Fibroblast of lung (primary cell): ENCODE measurements at regions not wholly inside any gene's neighbourhood (a gene's known extent, or its start where the extent isn't known, plus 50 kb on each side); places are given as distances from the start of the nearest gene placed in this dataset.
"Not testable (repeated sequence)": the region's sequence is repeated elsewhere in the genome, so short reads cannot be mapped to it uniquely, and the experiment has no call there.

Experiments used
- DNase-seq, 2 donors: peaks; one replicate each; pipeline versions ENCODE4 v3.0.0 to v3.0.0-alpha.2; 2010; ENCODE audit warnings: low read depth in 2 of 2
- H2AFZ ChIP-seq: 2 replicates; pipeline ENCODE4 v1.5.1; 2012; ENCODE audit warnings: low read length, control low read depth, inconsistent platforms
- H3K27ac ChIP-seq: 2 replicates; pipeline ENCODE4 v1.5.1; 2011; ENCODE audit warnings: low read length, control low read depth; ENCODE audit not compliant: insufficient read depth
- H3K27me3 ChIP-seq: 2 replicates; pipeline ENCODE4 v1.5.1; 2011; ENCODE audit warnings: mild to moderate bottlenecking, low read length; ENCODE audit not compliant: control insufficient read depth, insufficient read depth
- H3K36me3 ChIP-seq: 2 replicates; pipeline ENCODE4 v1.5.1; 2011; ENCODE audit warnings: low read length; ENCODE audit not compliant: control insufficient read depth, insufficient read depth
- H3K4me1 ChIP-seq: 2 replicates; pipeline ENCODE4 v1.5.1; 2011; ENCODE audit warnings: low read length; ENCODE audit not compliant: control insufficient read depth, insufficient read depth; ENCODE audit errors: extremely low read depth
- H3K4me2 ChIP-seq: 2 replicates; pipeline ENCODE4 v1.5.1; 2011; ENCODE audit warnings: low read length, control low read depth; ENCODE audit not compliant: insufficient read depth; ENCODE audit errors: extremely low read depth
- H3K4me3 ChIP-seq, 4 experiments: fragments of 200-600 bp in 1 of 4; sonication (generic) in 1 of 4; replicated peaks in 1 of 4; 2 replicates each; pipeline ENCODE4 v1.5.1; 2011 to 2016; ENCODE audit warnings: low read length in 4 of 4, low read depth in 3 of 4, mild to moderate bottlenecking in 3 of 4, control low read depth in 2 of 4, inconsistent platforms in 1 of 4, mixed read lengths in 1 of 4; ENCODE audit not compliant: insufficient read depth in 1 of 4; ENCODE audit errors: control extremely low read depth in 1 of 4
- H3K79me2 ChIP-seq: 2 replicates; pipeline ENCODE4 v1.5.1; 2012; ENCODE audit warnings: mild to moderate bottlenecking, low read length, inconsistent platforms; ENCODE audit not compliant: control insufficient read depth, insufficient read depth
- H3K9ac ChIP-seq: 2 replicates; pipeline ENCODE4 v1.5.1; 2011; ENCODE audit warnings: mild to moderate bottlenecking, low read length, control low read depth; ENCODE audit not compliant: insufficient read depth
- H3K9me3 ChIP-seq: 2 replicates; pipeline ENCODE4 v1.5.1; 2012; ENCODE audit warnings: low read depth, low read length; ENCODE audit not compliant: control insufficient read depth, insufficient read depth
- H4K20me1 ChIP-seq: 2 replicates; pipeline ENCODE4 v1.5.1; 2011; ENCODE audit warnings: low read length; ENCODE audit not compliant: control insufficient read depth, insufficient read depth; ENCODE audit errors: extremely low read depth
- EZH2 ChIP-seq: IDR thresholded peaks from 2 replicates; pipeline ENCODE4 v1.5.1; 2012; ENCODE audit warnings: low read length, control low read depth, mild to moderate bottlenecking; ENCODE audit errors: missing control alignments
- TF ChIP-seq, protein P1 (sequence below), 2 donors: IDR thresholded peaks in 1 of 2; conservative IDR thresholded peaks in 1 of 2; 1 replicate in 1 of 2; 2 replicates in 1 of 2; pipeline ENCODE4 v1.5.1; 2011 to 2012; ENCODE audit warnings: low read length in 2 of 2, control low read depth in 1 of 2, inconsistent platforms in 1 of 2, low read depth in 1 of 2, mild to moderate bottlenecking in 1 of 2

DNA sequence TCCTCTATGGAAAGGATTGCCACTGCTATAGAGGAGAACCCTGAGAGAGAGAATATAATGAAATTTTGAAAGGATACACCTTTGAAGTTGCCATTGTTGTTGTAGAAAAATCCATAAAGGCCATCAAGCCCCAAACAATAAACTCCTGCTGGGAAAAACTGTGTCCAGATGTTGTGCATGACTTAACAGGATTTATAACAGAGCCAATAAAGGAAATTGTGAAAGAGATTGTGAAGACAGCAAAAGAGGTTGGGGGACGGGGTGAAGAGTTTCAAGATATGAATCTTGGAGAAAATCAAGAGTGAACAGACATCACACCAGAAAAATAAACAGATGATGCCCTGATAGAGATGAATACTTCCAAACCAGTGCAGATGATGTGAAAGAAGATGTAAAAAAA, 396.4 kb downstream of the BCKDHB start:
- Histone ChIP-seq H3K27ac (no peak overlapping the region), H3K9me3 (no peaks in the 10 kb centered on the region), H3K36me3 (no peaks in the 10 kb centered on the region), H2AFZ (no peak overlapping the region), H4K20me1 (no peaks in the 10 kb centered on the region), H3K4me3 (no peak overlapping the region), H3K4me2 (no peak overlapping the region), H3K27me3 (no peaks in the 10 kb centered on the region), H3K4me1 (no peaks in the 10 kb centered on the region), H3K79me2 (no peaks in the 10 kb centered on the region), H3K9ac (no peak overlapping the region)
- no peak for DNase-seq
- no peak for TF ChIP-seq EZH2
- TF ChIP-seq, protein P1, sequence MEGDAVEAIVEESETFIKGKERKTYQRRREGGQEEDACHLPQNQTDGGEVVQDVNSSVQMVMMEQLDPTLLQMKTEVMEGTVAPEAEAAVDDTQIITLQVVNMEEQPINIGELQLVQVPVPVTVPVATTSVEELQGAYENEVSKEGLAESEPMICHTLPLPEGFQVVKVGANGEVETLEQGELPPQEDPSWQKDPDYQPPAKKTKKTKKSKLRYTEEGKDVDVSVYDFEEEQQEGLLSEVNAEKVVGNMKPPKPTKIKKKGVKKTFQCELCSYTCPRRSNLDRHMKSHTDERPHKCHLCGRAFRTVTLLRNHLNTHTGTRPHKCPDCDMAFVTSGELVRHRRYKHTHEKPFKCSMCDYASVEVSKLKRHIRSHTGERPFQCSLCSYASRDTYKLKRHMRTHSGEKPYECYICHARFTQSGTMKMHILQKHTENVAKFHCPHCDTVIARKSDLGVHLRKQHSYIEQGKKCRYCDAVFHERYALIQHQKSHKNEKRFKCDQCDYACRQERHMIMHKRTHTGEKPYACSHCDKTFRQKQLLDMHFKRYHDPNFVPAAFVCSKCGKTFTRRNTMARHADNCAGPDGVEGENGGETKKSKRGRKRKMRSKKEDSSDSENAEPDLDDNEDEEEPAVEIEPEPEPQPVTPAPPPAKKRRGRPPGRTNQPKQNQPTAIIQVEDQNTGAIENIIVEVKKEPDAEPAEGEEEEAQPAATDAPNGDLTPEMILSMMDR (conservative IDR thresholded peaks at IDR 0.05 in 1 of 2, IDR thresholded peaks at IDR 0.05 in 1 of 2; ENCODE audit: low read depth in 1 of 2, low read length in 2 of 2), result no peak

DNA sequence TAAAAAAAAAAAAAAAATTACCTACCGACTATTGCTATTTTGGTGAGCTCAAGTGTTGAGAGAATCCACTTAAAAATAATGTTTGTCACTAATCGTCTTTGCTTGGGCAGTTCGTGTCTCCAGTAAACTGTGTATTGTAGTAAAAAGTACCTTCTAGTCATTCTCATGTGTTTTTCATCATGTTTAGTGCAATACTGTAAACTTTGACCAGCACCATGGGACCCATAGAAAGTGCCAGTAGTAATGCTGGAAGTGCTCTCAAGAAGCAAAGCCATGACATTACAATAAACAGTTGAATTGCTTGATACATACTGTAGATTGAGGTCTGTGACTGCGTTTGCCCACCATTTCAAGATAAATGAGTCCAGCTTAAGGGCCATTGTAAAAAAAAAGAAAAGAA, 395.2 kb downstream of the BCKDHB start:
- H3K27me3 ChIP-seq, result no peaks in the 10 kb centered on the region
- H3K79me2 ChIP-seq, result no peaks in the 10 kb centered on the region
- H3K4me1 ChIP-seq, result no peaks in the 10 kb centered on the region
- no peak overlapping the region for H3K9ac ChIP-seq
- no peaks in the 10 kb centered on the region for H4K20me1 ChIP-seq
- no peak overlapping the region for H3K4me2 ChIP-seq
- H3K27ac ChIP-seq, result no peak overlapping the region
- H2AFZ ChIP-seq, result no peak overlapping the region
- no peaks in the 10 kb centered on the region for H3K36me3 ChIP-seq
- no peak for DNase-seq
- TF ChIP-seq, protein P1 (conservative IDR thresholded peaks at IDR 0.05 in 1 of 2, IDR thresholded peaks at IDR 0.05 in 1 of 2; ENCODE audit: low read depth in 1 of 2, low read length in 2 of 2), result no peak
- TF ChIP-seq EZH2, result no peak
- no peaks in the 10 kb centered on the region for H3K9me3 ChIP-seq
- no peak overlapping the region for H3K4me3 ChIP-seq

DNA sequence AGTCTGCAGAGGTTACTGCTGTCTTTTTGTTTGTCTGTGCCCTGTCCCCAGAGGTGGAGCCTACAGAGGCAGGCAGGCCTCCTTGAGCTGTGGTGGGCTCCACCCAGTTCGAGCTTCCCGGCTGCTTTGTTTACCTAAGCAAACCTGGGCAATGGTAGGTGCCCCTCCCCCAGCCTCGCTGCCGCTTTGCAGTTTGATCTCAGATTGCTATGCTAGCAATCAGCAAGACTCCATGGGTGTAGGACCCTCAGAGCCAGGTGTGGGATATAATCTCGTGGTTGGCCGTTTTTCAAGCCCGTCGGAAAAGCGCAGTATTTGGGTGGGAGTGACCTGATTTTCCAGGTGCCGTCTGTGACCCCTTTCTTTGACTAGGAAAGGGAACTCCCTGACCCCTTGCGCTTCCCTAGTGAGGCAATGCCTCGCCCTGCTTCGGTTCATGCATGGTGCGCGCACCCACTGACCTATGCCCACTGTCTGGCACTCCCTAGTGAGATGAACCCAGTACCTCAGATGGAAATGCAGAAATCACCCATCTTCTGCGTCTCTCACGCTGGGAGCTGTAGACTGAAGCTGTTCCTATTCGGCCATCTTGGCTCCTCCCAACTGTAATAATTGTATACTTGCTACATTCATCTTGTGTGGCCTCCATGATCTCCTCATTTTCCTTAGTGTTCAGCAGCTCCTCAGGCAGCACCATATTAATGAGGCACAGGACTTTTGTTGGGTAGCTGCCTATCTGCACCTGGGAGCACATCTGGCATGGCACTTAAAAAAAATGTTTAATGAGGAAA, 391.4 kb downstream of the BCKDHB start:
- H2AFZ ChIP-seq, H3K27me3 ChIP-seq, H3K4me2 ChIP-seq, H3K9ac ChIP-seq, H3K27ac ChIP-seq, DNase-seq, H3K9me3 ChIP-seq, H3K4me1 ChIP-seq, H3K4me3 ChIP-seq, H3K79me2 ChIP-seq, H4K20me1 ChIP-seq, H3K36me3 ChIP-seq: not testable (repeated sequence)
